ENCODE measurements at regions not wholly inside any gene's neighbourhood (a gene's known extent, or its start where the extent isn't known, plus 50 kb on each side); places are given as distances from the start of the nearest gene placed in this dataset.

- no peaks in the 10 kb centered on the region for H3K4me1 Mint-ChIP-seq (ENCODE audit: low read depth)
- H3K36me3 Mint-ChIP-seq (ENCODE audit: low read depth) = no peaks in the 10 kb centered on the region
- no peak overlapping the region for H3K4me3 Mint-ChIP-seq (ENCODE audit: unreplicated experiment)
- H3K27ac Mint-ChIP-seq (ENCODE audit: unreplicated experiment) = no peak overlapping the region
- TF ChIP-seq CTCF (IDR thresholded peaks at IDR 0.05) = no peak
- H3K9me3 Mint-ChIP-seq (ENCODE audit: low read depth) = peaks cover 5% of the 10 kb centered on the region
- no peak for DNase-seq (ENCODE audit: low spot score)
- no peaks in the 10 kb centered on the region for H3K27me3 Mint-ChIP-seq (ENCODE audit: low read depth)
Observed at GRCh38 chr5:20556115-20556763, 568.2 kb upstream of the CDH18 start.

- Mint-ChIP-seq H3K4me3 (ENCODE audit: unreplicated experiment) (no peak overlapping the region), H3K27me3 (ENCODE audit: low read depth) (no peaks in the 10 kb centered on the region), H3K4me1 (ENCODE audit: low read depth) (no peaks in the 10 kb centered on the region), H3K27ac (ENCODE audit: unreplicated experiment) (no peak overlapping the region), H3K36me3 (ENCODE audit: low read depth) (no peaks in the 10 kb centered on the region), H3K9me3 (ENCODE audit: low read depth) (peaks cover 7% of the 10 kb centered on the region)
- TF ChIP-seq CTCF (IDR thresholded peaks at IDR 0.05) = peak; percentile 14
- DNase-seq (ENCODE audit: low spot score) = no peak
Observed at GRCh38 chr5:20555034-20555433, 567.0 kb upstream of the CDH18 start.

- Mint-ChIP-seq H3K27me3 (ENCODE audit: low read depth) (no peaks in the 10 kb centered on the region), H3K9me3 (ENCODE audit: low read depth) (peaks cover 7% of the 10 kb centered on the region), H3K4me3 (ENCODE audit: unreplicated experiment) (no peak overlapping the region), H3K4me1 (ENCODE audit: low read depth) (no peaks in the 10 kb centered on the region), H3K27ac (ENCODE audit: unreplicated experiment) (no peak overlapping the region), H3K36me3 (ENCODE audit: low read depth) (no peaks in the 10 kb centered on the region)
- DNase-seq (ENCODE audit: low spot score) = no peak
- no peak for TF ChIP-seq CTCF (IDR thresholded peaks at IDR 0.05)
Observed at GRCh38 chr5:20554001-20554400, 566.0 kb upstream of the CDH18 start.

- no peaks in the 10 kb centered on the region for H3K4me1 Mint-ChIP-seq (ENCODE audit: low read depth)
- no peak overlapping the region for H3K27ac Mint-ChIP-seq (ENCODE audit: unreplicated experiment)
- TF ChIP-seq CTCF (IDR thresholded peaks at IDR 0.05) = no peak
- H3K36me3 Mint-ChIP-seq (ENCODE audit: low read depth) = no peaks in the 10 kb centered on the region
- H3K27me3 Mint-ChIP-seq (ENCODE audit: low read depth) = no peaks in the 10 kb centered on the region
- H3K9me3 Mint-ChIP-seq (ENCODE audit: low read depth) = peaks cover 6% of the 10 kb centered on the region
- DNase-seq (ENCODE audit: low spot score) = no peak
- H3K4me3 Mint-ChIP-seq (ENCODE audit: unreplicated experiment) = no peak overlapping the region
Observed at GRCh38 chr5:20537911-20538703, 550.1 kb upstream of the CDH18 start.

- Mint-ChIP-seq H3K4me1 (ENCODE audit: low read depth) (no peaks in the 10 kb centered on the region), H3K27me3 (ENCODE audit: low read depth) (peaks cover 3% of the 10 kb centered on the region), H3K4me3 (ENCODE audit: unreplicated experiment) (no peak overlapping the region), H3K27ac (ENCODE audit: unreplicated experiment) (no peak overlapping the region), H3K36me3 (ENCODE audit: low read depth) (no peaks in the 10 kb centered on the region), H3K9me3 (ENCODE audit: low read depth) (peaks cover 6% of the 10 kb centered on the region)
- no peak for TF ChIP-seq CTCF (IDR thresholded peaks at IDR 0.05)
- no peak for DNase-seq (ENCODE audit: low spot score)
Observed at GRCh38 chr5:20536813-20537212, 548.8 kb upstream of the CDH18 start.

All from chondrocyte (in vitro differentiated cells).